ENCODE measurements at regions not wholly inside any gene's neighbourhood (a gene's known extent, or its start where the extent isn't known, plus 50 kb on each side); places are given as distances from the start of the nearest gene placed in this dataset.

- TF ChIP-seq CTCF (IDR thresholded peaks at IDR 0.05; ENCODE audit: extremely low read depth in 1 of 2, insufficient read depth in 1 of 2, low read depth in 1 of 2, low read length in 2 of 2) (no peak), POLR2A (IDR thresholded peaks at IDR 0.05; ENCODE audit: low read depth, low read length) (no peak), POLR2AphosphoS5 (IDR thresholded peaks at IDR 0.05; ENCODE audit: insufficient read depth, low read depth, low read length) (no peak), MYC (IDR thresholded peaks at IDR 0.05; ENCODE audit: low read depth, low read length) (no peak), EZH2 (IDR thresholded peaks at IDR 0.05; ENCODE audit: borderline replicate concordance, low read depth, low read length, severe bottlenecking) (no peak)
Measured at GRCh38 chr5:173505634-173506033, 110.8 kb downstream of the BOD1 start.
